ENCODE measurements at regions not wholly inside any gene's neighbourhood (a gene's known extent, or its start where the extent isn't known, plus 50 kb on each side); places are given as distances from the start of the nearest gene placed in this dataset.

GRCh38 chr1:182003953-182004586, 57.4 kb downstream of the ZNF648 start:
- Histone ChIP-seq H3K4me3 (no peak overlapping the region), H3K27ac (peak overlapping the region in 1 of 2 donors; percentile 65)
- no peak for TF ChIP-seq CTCF (IDR thresholded peaks at IDR 0.05)
- DNase-seq (ENCODE audit: low spot score), result no peak

GRCh38 chr1:182003025-182003725, 58.3 kb downstream of the ZNF648 start:
- TF ChIP-seq CTCF (IDR thresholded peaks at IDR 0.05), result no peak
- no peak for DNase-seq (ENCODE audit: low spot score)
- Histone ChIP-seq H3K27ac (peak overlapping the region in 1 of 2 donors; percentile 34), H3K4me3 (peak overlapping the region; percentile 1)

DNA sequence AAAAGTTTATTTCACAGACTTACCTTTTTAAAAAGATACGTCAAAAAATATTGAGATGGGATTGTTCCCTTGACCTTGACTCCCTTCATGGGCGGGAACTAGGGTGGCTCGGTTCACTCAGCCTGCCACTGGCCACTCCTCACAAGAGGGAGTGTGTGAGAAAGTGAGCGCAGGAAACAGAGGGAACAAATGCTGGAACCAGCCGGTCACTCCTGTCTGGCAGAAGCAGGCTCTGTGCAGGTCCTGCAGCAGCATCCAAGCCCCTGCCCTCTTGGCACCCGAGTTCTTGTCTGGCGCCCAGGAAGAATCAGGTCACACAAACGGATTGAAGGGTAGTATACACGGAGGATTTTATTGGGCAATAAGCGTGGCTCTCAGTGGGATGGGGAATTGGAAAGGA, 58.9 kb downstream of the ZNF648 start:
- DNase-seq (ENCODE audit: low spot score), result no peak
- TF ChIP-seq CTCF (IDR thresholded peaks at IDR 0.05), result no peak
- H3K27ac ChIP-seq, result peak overlapping the region in 1 of 2 donors; percentile 34
- H3K4me3 ChIP-seq, result peak overlapping the region; percentile 1

- no peak for DNase-seq (ENCODE audit: low spot score)
- Histone ChIP-seq H3K27ac (no peak overlapping the region), H3K4me3 (no peak overlapping the region)
- no peak for TF ChIP-seq CTCF (IDR thresholded peaks at IDR 0.05)
Measured at GRCh38 chr1:181998858-181999257, 62.7 kb downstream of the ZNF648 start.

- Histone ChIP-seq H3K27ac (no peak overlapping the region), H3K4me3 (no peak overlapping the region)
- DNase-seq (ENCODE audit: low spot score), result no peak
- no peak for TF ChIP-seq CTCF (IDR thresholded peaks at IDR 0.05)
Measured at GRCh38 chr1:181992072-181992471, 69.4 kb downstream of the ZNF648 start.

GRCh38 chr1:181990728-181991127, 70.8 kb downstream of the ZNF648 start:
- no peak for TF ChIP-seq CTCF (IDR thresholded peaks at IDR 0.05)
- Histone ChIP-seq H3K4me3 (no peak overlapping the region), H3K27ac (no peak overlapping the region)
- no peak for DNase-seq (ENCODE audit: low spot score)

Measured in coronary artery (tissue), 2 donors.